AG04449 (cell line): ENCODE measurements at regions not wholly inside any gene's neighbourhood (a gene's known extent, or its start where the extent isn't known, plus 50 kb on each side); places are given as distances from the start of the nearest gene placed in this dataset.

Experiments
- CTCF ChIA-PET: fragments of 350-600 bp; formaldehyde crosslinking; extraction: SDS; loops from one replicate; lab custom pipeline; 2021; ENCODE audit warnings: antibody characterized with exemption; lab: Yijun Ruan, JAX
- POLR2A ChIA-PET: fragments of 400-600, 350-600 bp; formaldehyde crosslinking; extraction: SDS; loops from one replicate; lab custom pipeline; 2020; ENCODE audit warnings: antibody characterized with exemption, inconsistent platforms; lab: Yijun Ruan, JAX
- DNase-seq: peaks from one replicate; pipeline ENCODE4 v3.0.0-alpha.2; 2010; ENCODE audit warnings: low read depth, low spot score
- H3K4me3 ChIP-seq: 2 replicates; pipeline ENCODE4 v1.5.1; 2011; ENCODE audit warnings: low read depth, mild to moderate bottlenecking, control low read depth, low read length
- CTCF ChIP-seq: IDR thresholded peaks from one replicate; pipeline ENCODE4 v1.5.1; 2011; ENCODE audit warnings: mild to moderate bottlenecking, moderate library complexity, low read length, control low read depth, inconsistent platforms; ENCODE audit not compliant: insufficient read depth; ENCODE audit errors: missing control alignments

- ChIA-PET POLR2A (no interaction called here), CTCF (no interaction called here)
- no peak for DNase-seq
- TF ChIP-seq CTCF = no peak
- H3K4me3 ChIP-seq = no peak overlapping the region
Measured at GRCh38 chr6:9399916-9400315, 964.6 kb upstream of the SLC35B3 start.

- CTCF ChIA-PET = no interaction called here
- DNase-seq = no peak
- no peak for TF ChIP-seq CTCF
- POLR2A ChIA-PET = no interaction called here
- H3K4me3 ChIP-seq = no peak overlapping the region
Measured at GRCh38 chr6:9398767-9399373, 963.5 kb upstream of the SLC35B3 start.

GRCh38 chr6:9398071-9398766 is 962.9 kb upstream of the SLC35B3 start:
- TF ChIP-seq CTCF = no peak
- H3K4me3 ChIP-seq = no peak overlapping the region
- no peak for DNase-seq
- POLR2A ChIA-PET = no interaction called here
- CTCF ChIA-PET = no interaction called here

- H3K4me3 ChIP-seq = no peak overlapping the region
- TF ChIP-seq CTCF = no peak
- ChIA-PET CTCF (no interaction called here), POLR2A (no interaction called here)
- DNase-seq = no peak
Measured at GRCh38 chr6:9388596-9388995, 953.3 kb upstream of the SLC35B3 start.

GRCh38 chr6:9380568-9380967 is 945.2 kb upstream of the SLC35B3 start:
- POLR2A ChIA-PET = no interaction called here
- CTCF ChIA-PET = interaction anchor here (0.7 kb wide), 1 partner anchor 44 kb away, joined by 3 read pairs; no protein-coding TSS in a partner anchor

More at GRCh38 chr6:9380568-9380967, 945.2 kb upstream of the SLC35B3 start:
- no peak for TF ChIP-seq CTCF
- no peak for DNase-seq
- H3K4me3 ChIP-seq = no peak overlapping the region
